SU-DHL-6 (cell line): ENCODE measurements at regions not wholly inside any gene's neighbourhood (a gene's known extent, or its start where the extent isn't known, plus 50 kb on each side); places are given as distances from the start of the nearest gene placed in this dataset.

ENCODE experiments used
- EZH2phosphoT487 ChIP-seq: fragments of 200-600 bp; sonication (generic), shearing (Covaris generic); conservative IDR thresholded peaks from 2 replicates; pipeline ENCODE4 v1.6.1; 2018; ENCODE audit warnings: mild to moderate bottlenecking, antibody characterized with exemption, low read length, moderate library complexity, mixed read lengths
- TF ChIP-seq, protein P1 (sequence below): fragments of 200-600 bp; sonication (generic); IDR thresholded peaks from one replicate; pipeline ENCODE4 v1.5.1; 2017; ENCODE audit warnings: antibody characterized with exemption, mild to moderate bottlenecking, low read length, moderate library complexity; ENCODE audit not compliant: insufficient read depth, poor library complexity, severe bottlenecking

DNA sequence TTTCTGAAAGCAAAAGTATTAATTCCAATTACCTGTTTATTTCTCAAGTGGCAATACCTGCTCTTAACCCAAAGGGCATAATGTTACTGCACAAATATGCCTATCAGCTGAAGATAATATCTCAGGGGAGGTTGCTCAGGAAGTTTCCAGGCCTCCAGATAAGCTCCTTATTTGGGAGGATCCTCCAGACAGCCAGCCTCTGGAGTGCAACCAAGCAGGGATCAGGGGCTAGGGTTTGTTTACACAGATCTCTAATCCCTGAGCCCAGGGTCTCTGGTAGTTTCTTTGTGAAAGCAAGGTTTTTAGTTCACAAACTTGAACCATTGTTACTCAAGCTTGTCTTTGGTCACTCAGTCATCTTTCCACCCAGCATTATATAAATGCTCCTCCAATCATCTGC lies 124.4 kb downstream of the SLC38A4 start:
- TF ChIP-seq, protein P1, sequence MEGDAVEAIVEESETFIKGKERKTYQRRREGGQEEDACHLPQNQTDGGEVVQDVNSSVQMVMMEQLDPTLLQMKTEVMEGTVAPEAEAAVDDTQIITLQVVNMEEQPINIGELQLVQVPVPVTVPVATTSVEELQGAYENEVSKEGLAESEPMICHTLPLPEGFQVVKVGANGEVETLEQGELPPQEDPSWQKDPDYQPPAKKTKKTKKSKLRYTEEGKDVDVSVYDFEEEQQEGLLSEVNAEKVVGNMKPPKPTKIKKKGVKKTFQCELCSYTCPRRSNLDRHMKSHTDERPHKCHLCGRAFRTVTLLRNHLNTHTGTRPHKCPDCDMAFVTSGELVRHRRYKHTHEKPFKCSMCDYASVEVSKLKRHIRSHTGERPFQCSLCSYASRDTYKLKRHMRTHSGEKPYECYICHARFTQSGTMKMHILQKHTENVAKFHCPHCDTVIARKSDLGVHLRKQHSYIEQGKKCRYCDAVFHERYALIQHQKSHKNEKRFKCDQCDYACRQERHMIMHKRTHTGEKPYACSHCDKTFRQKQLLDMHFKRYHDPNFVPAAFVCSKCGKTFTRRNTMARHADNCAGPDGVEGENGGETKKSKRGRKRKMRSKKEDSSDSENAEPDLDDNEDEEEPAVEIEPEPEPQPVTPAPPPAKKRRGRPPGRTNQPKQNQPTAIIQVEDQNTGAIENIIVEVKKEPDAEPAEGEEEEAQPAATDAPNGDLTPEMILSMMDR: no peak
- TF ChIP-seq EZH2phosphoT487: no peak
